Gastrocnemius medialis (tissue), 4 donors: ENCODE measurements at regions not wholly inside any gene's neighbourhood (a gene's known extent, or its start where the extent isn't known, plus 50 kb on each side); places are given as distances from the start of the nearest gene placed in this dataset.

ENCODE experiments used
- ATAC-seq, 2 donors: fragments of 150-250 bp; one replicate each; pipeline ENCODE4 v1.9.1; 2016
- DNase-seq, 2 donors: peaks; one replicate each; pipeline ENCODE4 v3.0.0-alpha.2; 2019
- H3K27ac ChIP-seq, 4 donors: fragments of 200-600 bp; sonication (generic); 1 replicate in 1 of 4; 2 replicates in 3 of 4; pipeline ENCODE4 v1.5.1; 2016 to 2018; ENCODE audit warnings: mild to moderate bottlenecking in 2 of 4, moderate library complexity in 1 of 4
- H3K27me3 ChIP-seq, 3 donors: fragments of 200-600 bp; sonication (generic) in 2 of 3; 1 replicate in 1 of 3; 2 replicates in 2 of 3; pipeline versions ENCODE4 v1.5.1 to v1.6.0; 2016 to 2019; ENCODE audit warnings: mild to moderate bottlenecking in 1 of 3, moderate library complexity in 1 of 3
- H3K36me3 ChIP-seq, 2 donors: fragments of 200-600 bp; sonication (generic) in 1 of 2; one replicate each; pipeline ENCODE4 v1.5.1; 2017 to 2018
- H3K4me1 ChIP-seq, 2 donors: fragments of 200-600 bp; sonication (generic) in 1 of 2; one replicate each; pipeline ENCODE4 v1.5.1; 2016 to 2017; ENCODE audit warnings: mild to moderate bottlenecking in 2 of 2
- H3K4me3 ChIP-seq, 4 donors: fragments of 200-600 bp; sonication (generic) in 3 of 4; 1 replicate in 1 of 4; 2 replicates in 3 of 4; pipeline ENCODE4 v1.5.1; 2016 to 2019; ENCODE audit warnings: mild to moderate bottlenecking in 2 of 4
- H3K9me3 ChIP-seq, 3 donors: fragments of 200-600 bp; sonication (generic) in 2 of 3; 1 replicate in 1 of 3; 2 replicates in 2 of 3; pipeline ENCODE4 v1.5.1; 2016 to 2019
- CTCF ChIP-seq, 5 experiments: fragments of 450-650 bp in 3 of 5; fragments of 200-600 bp in 2 of 5; sonication (generic) in 2 of 5; IDR thresholded peaks in 4 of 5; conservative IDR thresholded peaks in 1 of 5; 1 replicate in 4 of 5; 2 replicates in 1 of 5; pipeline ENCODE4 v1.5.1; 2016 to 2019; ENCODE audit warnings: antibody characterized with exemption in 5 of 5, mild to moderate bottlenecking in 3 of 5, moderate library complexity in 3 of 5
- POLR2A ChIP-seq, 2 donors: fragments of 450-650 bp; IDR thresholded peaks; one replicate each; pipeline ENCODE4 v1.6.1; 2017; ENCODE audit warnings: antibody characterized with exemption in 2 of 2, mild to moderate bottlenecking in 2 of 2, moderate library complexity in 2 of 2
- in situ Hi-C, 4 donors: fragments of 200-750 bp; cut with MboI; loops; one replicate each; pipeline versions ENCODE4 v1.15.0 to v1.8.0; 2017; ENCODE audit warnings: low sequenced_read_pairs in 4 of 4
- intact Hi-C: fragments of 100-400 bp; cut with DNase I; formaldehyde crosslinking; loops from one replicate; pipeline ENCODE4 v1.15.1; 2023; ENCODE audit warnings: low total_unique reads

GRCh38 chr3:105154692-105155091 is 212.0 kb upstream of the ALCAM start:
- in situ Hi-C loops (no loop called here), intact Hi-C loops (no loop called here)
- no peak for TF ChIP-seq CTCF (IDR thresholded peaks at IDR 0.05 in 4 of 5, conservative IDR thresholded peaks at IDR 0.05 in 1 of 5)
- TF ChIP-seq POLR2A (IDR thresholded peaks at IDR 0.05): no peak
- H3K36me3 ChIP-seq: no peaks in the 10 kb centered on the region
- no peaks in the 10 kb centered on the region for H3K9me3 ChIP-seq
- H3K4me1 ChIP-seq: no peaks in the 10 kb centered on the region
- DNase-seq (no peak), ATAC-seq (no peak)
- H3K4me3 ChIP-seq: no peak overlapping the region
- no peaks in the 10 kb centered on the region for H3K27me3 ChIP-seq
- H3K27ac ChIP-seq: no peak overlapping the region

- H3K9me3 ChIP-seq: no peaks in the 10 kb centered on the region
Measured at GRCh38 chr3:105157067-105157765, 209.5 kb upstream of the ALCAM start.

GRCh38 chr3:105157766-105158085 is 209.0 kb upstream of the ALCAM start:
- DNase-seq (no peak), ATAC-seq (no peak)
- Histone ChIP-seq H3K36me3 (no peaks in the 10 kb centered on the region), H3K4me3 (no peak overlapping the region), H3K9me3 (no peaks in the 10 kb centered on the region), H3K4me1 (no peaks in the 10 kb centered on the region), H3K27me3 (no peaks in the 10 kb centered on the region), H3K27ac (no peak overlapping the region)
- intact Hi-C loops: no loop called here
- no peak for TF ChIP-seq CTCF (IDR thresholded peaks at IDR 0.05 in 4 of 5, conservative IDR thresholded peaks at IDR 0.05 in 1 of 5)
- TF ChIP-seq POLR2A (IDR thresholded peaks at IDR 0.05): no peak
- in situ Hi-C loops: no loop called here

More at GRCh38 chr3:105157067-105157765, 209.5 kb upstream of the ALCAM start:
- no peaks in the 10 kb centered on the region for H3K27me3 ChIP-seq
- TF ChIP-seq CTCF (IDR thresholded peaks at IDR 0.05 in 4 of 5, conservative IDR thresholded peaks at IDR 0.05 in 1 of 5) (no peak), POLR2A (IDR thresholded peaks at IDR 0.05) (no peak)
- no peaks in the 10 kb centered on the region for H3K4me1 ChIP-seq
- DNase-seq: no peak
- intact Hi-C loops (no loop called here), in situ Hi-C loops (no loop called here)
- H3K27ac ChIP-seq: no peak overlapping the region
- no peak overlapping the region for H3K4me3 ChIP-seq
- no peaks in the 10 kb centered on the region for H3K36me3 ChIP-seq
- ATAC-seq: no peak

GRCh38 chr3:105158286-105158685 is 208.4 kb upstream of the ALCAM start:
- Histone ChIP-seq H3K9me3 (no peaks in the 10 kb centered on the region), H3K36me3 (no peaks in the 10 kb centered on the region), H3K27me3 (no peaks in the 10 kb centered on the region), H3K4me1 (no peaks in the 10 kb centered on the region), H3K4me3 (no peak overlapping the region), H3K27ac (no peak overlapping the region)
- intact Hi-C loops (no loop called here), in situ Hi-C loops (no loop called here)
- ATAC-seq (no peak), DNase-seq (no peak)
- TF ChIP-seq CTCF (IDR thresholded peaks at IDR 0.05 in 4 of 5, conservative IDR thresholded peaks at IDR 0.05 in 1 of 5): no peak

- Histone ChIP-seq H3K4me1 (no peaks in the 10 kb centered on the region), H3K36me3 (no peaks in the 10 kb centered on the region), H3K27me3 (no peaks in the 10 kb centered on the region), H3K4me3 (no peak overlapping the region), H3K27ac (no peak overlapping the region), H3K9me3 (no peaks in the 10 kb centered on the region)
- in situ Hi-C loops (no loop called here), intact Hi-C loops (no loop called here)
- ATAC-seq (no peak), DNase-seq (no peak)
- TF ChIP-seq CTCF (IDR thresholded peaks at IDR 0.05 in 4 of 5, conservative IDR thresholded peaks at IDR 0.05 in 1 of 5): no peak
- no peak for TF ChIP-seq POLR2A (IDR thresholded peaks at IDR 0.05)
Measured at GRCh38 chr3:105162448-105162847, 204.3 kb upstream of the ALCAM start.
